NCI-H2171 (cell line): ENCODE measurements at regions not wholly inside any gene's neighbourhood (a gene's known extent, or its start where the extent isn't known, plus 50 kb on each side); places are given as distances from the start of the nearest gene placed in this dataset.
"Not testable (repeated sequence)": the region's sequence is repeated elsewhere in the genome, so short reads cannot be mapped to it uniquely, and the experiment has no call there.

Experiments used
- DNase-seq: peaks from one replicate; lab custom pipeline; 2025; lab: John Stamatoyannopoulos, UW

DNA sequence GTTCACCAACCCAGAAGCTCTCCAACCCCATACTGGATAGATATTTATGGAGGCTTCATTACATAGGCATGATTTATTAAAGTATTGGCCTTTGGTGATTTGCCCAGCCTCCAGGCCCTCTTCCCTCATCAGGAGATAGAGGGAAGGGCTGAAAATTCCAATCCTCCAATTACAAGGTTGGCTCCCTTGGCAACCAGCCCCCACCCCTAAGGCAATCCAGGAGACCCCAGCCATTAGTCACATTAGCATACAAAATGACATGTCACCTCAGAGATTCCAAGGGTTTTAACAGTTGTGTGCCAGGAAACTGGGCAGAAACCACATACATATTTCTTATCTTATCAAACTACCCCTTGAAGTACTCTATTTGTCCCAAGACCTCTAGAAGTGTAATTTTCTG is 210.0 kb downstream of the HINT1 start:
- no peak for DNase-seq

DNA sequence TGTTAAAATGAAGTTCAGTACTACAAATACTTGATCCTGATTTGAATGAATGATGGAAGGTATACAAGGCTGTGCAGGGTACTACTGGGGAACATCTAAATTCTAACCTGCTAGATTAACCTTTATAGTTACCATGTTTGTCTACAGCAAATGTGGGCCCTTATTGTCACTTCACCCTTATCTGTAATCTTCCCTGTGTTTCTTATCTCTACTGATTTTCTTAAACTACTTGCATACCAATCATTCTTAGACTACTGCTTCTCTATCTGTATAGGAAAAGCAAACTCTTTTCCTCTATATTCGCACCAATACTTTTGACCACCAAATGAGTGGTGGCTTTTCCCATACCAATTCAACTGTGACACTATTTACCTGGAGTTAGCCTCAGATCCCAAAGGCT is 210.7 kb downstream of the HINT1 start:
- DNase-seq = no peak

DNA sequence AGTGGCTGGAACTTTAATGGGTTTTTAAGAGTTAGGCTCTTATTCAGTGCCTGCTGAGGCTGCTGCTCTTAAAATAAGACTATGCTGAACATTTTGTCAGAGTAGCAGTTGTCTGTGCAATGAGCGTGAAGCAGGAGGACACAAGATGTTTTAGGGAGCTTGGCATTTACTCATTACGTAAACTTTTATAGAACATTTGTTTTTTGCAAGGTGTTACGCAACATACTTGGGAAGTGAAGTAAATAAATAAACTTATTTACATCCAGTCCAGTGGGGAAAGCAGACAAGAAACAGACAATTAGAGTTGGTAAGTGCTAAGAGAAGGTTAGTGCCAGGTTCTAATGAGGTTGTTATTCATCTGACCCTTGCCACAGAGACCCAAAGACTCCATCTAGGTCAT is 226.0 kb downstream of the HINT1 start:
- DNase-seq = no peak

DNA sequence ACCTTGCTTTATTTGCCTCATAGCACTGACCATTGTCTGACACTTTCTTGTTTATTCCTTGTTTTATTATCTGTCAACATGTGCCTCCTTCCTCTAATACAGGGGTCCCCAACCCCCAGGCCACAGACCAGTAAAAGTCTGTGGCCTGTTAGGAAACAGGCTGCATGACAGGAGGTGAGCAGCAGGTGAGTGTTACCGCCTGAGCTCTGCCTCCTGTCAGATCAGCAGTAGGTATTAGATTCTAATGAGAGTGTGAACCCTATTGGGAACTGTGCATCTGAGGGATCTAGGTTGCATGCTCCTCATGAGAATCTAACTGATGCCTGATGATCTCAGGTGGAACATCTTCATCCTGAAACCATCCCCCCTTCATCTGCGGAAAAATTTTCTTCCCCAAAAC is 228.0 kb downstream of the HINT1 start:
- DNase-seq = no peak

DNA sequence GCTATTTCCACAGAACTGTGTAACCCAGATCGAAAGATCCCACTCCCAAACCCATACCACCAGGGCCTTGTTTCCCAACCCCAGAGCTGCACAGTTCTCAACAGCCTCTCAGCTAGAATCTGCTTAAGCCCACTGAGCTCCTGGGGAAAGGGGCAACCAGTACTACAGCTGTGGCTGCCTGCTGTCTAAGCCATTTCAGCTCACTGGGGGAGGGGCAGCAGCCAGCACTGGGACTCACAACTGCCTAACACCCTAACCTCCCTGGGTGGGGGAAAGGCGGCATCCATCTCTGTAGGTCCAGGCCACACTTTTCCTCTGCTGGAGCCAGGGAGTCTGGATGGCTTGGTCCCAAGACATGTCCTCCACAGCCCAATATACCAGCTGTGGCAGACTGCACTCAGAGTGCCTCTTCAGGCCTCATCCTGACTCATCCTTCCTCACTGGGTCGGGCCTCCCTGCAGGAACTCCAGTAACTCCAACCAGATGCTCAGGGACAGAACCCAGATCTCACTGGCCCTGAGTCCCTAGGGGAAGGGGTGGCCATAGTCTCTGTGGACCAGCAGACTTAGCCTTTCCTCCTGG is 241.4 kb downstream of the HINT1 start:
- DNase-seq = no peak

DNA sequence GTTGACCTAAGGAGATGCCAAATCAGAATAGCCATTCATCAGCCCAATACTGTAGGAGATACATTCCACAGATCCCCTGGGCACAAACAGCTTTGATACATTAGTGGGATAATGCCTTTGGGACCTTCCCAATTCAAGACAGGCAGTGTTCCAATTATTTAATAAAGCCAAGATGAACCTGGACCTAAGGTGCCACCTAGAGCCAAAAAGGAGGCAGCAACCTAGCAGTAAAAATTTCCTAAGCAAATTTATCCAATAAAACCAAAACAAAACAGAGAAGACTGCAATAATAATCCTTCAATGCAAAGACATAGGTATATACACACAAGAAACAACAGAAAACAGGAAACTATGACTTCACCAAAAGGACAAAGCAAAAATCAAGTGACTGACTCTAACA is 253.0 kb downstream of the HINT1 start:
- DNase-seq = no peak

DNA sequence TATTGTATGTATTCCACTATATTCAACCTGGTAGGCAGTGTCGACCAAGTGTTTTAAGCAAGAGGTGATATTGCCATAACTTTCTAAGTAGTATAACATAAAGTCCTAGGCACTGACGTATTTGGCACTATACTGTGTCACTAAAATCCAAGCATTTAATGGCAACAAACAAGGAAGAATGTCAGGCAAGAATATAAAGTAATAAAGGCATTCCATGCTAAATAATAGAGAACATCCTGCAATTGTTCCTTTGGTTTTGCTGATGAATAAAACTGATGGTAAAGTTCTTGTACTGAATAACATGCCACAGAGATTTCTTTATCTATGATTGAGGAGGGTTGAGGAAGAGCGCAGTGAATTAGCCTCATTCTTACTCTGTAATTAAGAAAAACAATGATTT is 256.9 kb downstream of the HINT1 start:
- DNase-seq = no peak

DNA sequence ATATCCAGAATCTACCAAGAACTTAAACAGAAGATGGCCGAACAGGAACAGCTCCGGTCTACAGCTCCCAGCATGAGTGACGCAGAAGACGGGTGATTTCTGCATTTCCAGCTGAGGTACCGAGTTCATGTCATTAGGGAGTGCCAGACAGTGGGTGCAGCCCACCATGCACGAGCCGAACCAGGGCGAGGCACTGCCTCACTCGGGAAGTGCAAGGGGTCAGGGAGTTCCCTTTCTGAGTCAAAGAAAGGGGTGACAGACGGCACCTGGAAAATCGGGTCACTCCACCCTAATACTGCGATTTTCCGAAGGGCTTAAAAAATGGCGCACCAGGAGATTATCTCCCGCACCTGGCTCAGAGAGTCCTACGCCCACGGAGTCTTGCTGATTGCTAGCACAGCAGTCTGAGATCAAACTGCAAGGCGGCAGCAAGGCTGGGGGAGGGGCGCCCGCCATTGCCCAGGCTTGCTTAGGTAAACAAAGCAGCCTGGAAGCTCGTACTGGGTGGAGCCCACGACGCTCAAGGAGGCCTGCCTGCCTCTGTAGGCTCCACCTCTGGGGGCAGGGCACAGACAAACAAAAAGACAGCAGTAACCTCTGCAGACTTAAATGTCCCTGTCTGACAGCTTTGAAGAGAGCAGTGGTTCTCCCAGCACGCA is 267.4 kb downstream of the HINT1 start:
- DNase-seq = peak; percentile 31

DNA sequence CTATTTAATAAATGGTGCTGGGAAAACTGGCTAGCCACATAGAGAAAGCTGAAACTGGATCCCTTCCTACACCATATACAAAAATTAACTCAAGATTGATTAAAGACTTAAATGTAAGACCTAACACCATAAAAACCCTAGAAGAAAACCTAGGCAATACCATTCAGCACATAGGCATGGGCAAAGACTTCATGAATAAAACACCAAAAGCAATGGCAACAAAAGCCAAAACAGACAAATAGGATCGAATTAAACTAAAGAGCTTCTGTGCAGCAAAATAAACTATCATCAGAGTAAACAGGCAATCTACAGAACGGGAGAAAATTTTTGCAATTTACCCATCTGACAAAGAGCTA is 267.9 kb downstream of the HINT1 start:
- DNase-seq = not testable (repeated sequence)

DNA sequence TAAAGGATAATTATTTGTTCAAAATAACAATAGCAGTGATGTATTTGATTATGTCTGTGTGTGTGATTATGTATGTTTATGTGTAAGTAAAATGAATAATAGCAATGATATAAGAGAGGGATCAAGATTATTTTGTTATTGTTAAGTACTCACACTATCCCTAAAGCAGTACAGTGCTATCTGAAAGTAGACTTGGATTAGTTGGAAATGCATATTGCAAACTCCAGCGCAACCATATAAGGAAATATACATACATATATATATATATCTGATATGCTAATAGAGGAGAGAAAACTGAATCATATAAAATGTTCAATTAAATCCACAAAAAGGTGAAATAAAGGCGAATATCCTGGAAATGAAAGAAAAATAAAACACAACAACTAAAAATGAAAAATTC is 268.4 kb downstream of the HINT1 start:
- DNase-seq = no peak

DNA sequence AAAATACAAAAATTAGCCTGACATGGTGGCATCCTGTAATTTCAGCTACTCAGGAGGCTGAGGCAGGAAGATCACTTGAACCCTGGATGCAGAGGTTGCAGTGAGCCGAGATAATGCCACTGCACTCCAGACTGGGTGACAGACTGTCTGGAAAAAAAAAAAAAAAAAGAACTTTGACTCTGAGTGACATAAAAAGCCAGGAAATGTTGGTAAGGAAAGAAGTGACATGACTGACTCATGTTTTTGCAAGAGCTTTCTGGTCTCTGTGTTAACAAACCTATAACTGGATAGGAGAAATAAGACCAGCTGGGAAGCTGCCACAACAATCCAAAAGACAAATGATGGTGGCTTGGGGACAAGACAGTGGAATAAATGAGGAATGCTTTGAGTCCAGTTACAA is 272.1 kb downstream of the HINT1 start:
- DNase-seq = no peak

DNA sequence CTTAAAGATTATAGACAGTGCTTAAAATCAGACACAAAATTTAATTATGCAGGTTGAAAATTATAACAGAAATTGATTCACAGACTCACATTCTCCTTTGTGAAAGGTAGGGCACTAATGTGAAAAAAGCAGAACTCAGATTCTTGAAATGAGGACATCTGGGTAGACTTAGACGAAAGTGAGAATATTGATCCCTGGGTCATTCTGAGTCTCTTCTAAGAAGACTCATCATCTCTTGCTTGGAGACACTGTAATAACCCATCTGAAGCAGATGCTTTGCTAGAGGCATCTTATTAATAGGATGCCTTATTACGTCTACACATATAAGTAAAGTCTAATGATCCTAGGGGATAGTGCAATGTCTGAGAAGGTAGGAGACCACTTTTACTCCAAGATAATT is 274.4 kb downstream of the HINT1 start:
- DNase-seq = no peak

DNA sequence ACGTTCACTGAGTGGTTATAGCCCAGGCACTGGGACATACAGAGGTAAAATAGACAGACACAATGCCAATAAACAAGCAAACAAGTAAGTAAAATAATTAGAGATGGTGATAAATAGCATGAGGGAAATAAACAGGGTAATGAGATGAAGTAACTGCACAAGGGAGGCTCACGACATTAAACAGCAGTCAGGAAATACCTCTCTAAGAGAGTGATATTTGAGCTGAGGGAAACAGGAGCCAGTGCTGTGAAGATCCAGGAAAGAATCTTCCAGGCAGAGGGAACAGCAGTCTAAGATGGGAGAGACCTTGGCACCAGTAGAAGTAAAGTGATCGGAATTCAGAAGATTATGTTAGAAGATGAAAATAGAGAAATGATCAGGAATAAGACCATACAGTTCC is 279.4 kb downstream of the HINT1 start:
- DNase-seq = no peak

DNA sequence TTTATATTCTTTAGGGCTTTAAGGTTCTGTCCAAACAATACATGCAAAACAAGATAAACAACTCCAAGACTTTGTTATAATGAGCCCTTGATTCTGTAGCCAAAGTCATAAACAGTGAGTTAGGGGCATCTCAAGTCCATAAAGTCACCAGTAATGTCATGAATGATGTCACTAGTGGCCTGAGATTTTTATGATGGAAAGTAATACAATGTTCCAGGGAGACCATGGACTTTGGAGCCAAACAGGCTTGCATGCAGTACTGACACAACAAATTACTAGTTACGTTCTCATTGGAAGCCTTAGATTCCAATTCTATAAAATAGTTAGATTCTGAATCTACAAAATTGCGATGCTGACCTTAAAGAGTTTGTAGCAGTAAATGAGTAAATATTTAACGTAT is 280.0 kb downstream of the HINT1 start:
- DNase-seq = no peak

DNA sequence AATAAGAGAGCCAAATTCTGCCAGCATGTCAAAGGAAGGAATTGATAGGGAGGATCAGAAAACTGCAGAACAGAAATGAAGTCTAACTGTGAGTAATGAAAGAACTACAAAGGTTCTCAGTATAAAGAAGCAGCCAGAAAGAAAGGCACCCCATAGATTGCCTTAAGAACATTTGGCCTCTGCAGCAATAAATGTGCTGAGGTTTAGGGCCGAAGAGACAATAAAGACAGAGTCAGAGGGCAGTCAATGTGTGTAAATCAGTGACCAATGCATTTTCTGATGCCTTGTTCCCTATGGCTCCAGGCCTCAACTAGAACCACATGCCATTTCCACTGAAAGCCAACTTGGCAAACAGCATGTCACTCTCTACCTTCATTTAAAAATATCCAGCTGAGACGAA is 281.0 kb downstream of the HINT1 start:
- no peak for DNase-seq

DNA sequence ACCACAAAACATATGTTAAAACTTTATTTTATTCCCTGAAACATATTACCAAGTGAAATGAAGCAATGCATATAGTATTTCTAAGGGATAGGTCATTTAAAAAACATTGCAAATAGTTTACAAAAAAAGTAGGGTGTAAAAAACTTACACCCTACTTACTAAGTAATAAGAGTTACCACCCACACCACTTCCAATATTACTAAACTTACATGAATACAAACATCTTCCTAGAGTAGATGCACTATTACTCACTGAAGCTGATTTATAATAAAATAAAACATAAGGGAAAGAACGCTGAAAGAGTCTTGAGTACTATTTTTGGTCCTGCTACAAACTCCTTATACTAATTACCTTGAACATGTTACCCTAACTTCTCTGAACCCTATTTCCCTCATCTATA is 289.4 kb downstream of the HINT1 start:
- DNase-seq = no peak

DNA sequence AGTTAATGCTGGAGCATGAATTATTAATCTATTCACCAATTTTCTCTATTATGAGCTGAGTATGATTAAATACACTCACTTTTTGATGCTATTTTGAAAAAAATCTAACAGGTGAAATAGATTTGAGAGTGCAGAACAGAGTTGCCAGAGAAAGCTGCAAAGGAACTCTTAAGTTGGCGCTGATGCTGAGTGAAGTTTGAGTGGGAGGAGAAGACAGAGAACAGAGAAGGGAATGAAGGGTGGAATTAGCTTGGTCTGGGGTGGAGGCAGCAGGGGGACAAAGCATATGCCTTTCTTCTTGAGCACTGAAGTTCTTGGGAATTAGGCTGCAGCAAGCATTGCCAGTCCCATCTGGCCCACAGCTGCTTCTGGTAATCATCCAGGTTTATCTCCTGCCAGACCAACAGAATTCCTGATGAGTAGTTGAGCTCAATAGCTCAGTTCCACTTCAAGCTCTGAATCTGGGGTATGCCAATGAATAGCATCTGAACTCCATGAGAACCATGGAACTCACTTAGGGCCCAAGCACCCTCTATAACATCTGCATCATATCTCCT is 290.1 kb downstream of the HINT1 start:
- DNase-seq = no peak

DNA sequence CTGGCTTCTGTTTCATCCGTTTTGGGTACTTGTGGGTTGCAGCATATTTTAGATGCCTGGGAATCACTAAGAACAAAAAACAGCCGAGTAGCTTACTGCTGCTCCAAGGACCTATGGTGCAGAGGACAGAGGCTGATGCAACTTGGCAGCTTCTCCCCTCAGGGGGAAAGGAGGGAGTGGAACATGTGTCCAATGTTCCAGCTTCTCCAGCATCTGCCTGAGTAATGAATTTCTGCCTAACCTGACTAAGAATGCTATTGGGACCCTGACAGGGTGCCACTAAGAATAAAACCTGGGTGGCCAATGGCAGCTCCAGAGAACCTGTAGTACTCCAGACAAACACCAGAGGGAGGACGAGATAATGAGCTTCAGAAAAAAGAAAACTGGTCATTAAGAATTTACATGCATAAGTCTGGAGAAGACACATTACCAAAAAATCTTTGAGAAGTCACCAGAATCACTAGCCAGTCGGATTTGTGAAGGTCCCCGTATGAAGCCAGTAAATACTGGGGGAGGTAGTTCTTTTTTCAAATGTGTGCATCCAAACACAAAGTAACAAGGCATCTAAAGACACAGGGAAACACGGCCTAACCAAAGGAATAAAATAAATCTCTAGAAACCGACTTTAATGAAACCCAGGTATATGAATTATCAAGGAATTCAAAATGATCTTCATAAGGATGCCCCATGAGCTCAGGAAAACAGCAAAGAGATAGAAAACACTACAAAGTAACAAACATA is 293.5 kb downstream of the HINT1 start:
- no peak for DNase-seq

DNA sequence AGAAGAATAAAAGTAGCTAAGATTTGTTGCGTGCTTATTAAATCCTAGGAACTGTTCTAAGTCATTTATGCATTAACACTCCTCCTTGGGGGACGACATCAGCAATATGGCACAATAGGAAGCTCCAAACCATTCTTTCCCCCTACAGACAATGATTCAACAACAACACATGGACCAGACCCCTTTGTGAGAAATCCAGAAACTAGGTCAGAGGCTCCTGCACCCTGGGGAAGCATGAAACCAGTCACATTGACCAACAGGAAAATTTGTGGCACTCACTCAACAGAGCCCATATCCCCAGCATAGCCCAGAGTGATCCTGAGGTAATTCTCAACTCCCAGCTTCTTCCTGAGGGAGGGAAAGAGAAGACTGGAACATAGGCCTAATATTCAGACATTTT is 294.4 kb downstream of the HINT1 start:
- no peak for DNase-seq

DNA sequence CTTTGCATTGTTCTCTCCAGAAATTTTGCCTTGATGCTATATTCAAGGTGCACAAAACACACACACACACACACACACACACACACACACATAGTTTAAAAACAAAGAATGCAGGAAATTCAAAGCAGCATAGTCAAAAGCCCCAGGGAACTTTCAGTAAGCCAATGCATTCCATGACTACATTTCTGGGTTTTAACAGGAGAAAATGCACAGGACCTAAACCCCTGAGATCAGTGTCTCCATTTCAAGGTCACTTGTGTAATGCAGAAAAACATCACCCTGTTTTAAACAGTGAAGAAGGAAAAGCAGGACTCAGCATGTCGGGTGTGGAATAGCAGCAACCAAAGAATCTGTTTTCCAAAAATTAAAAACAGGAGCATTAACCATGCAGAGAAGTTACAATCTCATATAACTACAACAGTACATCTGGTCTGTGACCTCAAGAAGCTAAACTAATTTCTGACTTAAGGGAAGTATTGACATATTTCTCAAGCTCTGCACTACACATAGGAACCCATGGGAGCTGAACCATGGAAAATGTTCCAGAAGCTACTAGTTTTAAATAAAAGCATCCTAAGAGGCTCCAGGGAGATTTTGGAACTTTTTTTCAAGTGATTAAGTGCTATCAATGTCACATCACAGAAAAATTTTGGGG is 296.7 kb downstream of the HINT1 start:
- DNase-seq = no peak

DNA sequence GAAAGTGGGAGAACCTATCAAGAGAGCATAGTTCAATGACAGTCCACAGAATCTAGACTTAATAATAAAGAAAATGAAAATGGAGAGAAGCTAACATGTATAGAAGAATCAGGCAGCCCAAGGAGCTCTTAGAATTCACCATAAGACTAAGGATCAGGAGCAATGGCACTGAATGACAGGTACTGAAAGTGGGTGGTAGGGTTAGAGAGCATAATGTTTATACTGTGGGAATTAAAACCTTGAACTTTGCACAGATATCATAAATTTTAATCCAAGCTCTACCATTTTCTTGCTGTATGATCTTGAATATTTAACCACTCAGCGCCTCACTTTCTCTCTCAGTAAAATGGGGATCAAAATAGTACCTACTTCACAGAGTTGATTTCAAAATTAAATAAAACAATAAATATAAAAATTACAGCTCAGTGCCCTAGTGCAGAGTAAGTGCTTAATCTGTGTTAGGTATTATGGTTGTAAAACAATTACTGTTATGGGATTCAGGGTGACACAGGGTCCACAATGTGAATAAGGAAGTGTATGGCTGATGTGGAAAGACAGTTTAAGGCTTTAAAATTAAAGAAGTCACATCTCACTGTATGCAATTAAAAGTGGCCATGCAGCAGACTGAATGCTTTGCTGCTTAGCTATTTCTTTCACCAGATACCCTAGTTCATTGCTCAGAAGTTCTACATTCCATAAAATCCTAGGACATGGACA is 319.8 kb downstream of the HINT1 start:
- DNase-seq = no peak
